PFSK-1 (cell line): ENCODE measurements at regions not wholly inside any gene's neighbourhood (a gene's known extent, or its start where the extent isn't known, plus 50 kb on each side); places are given as distances from the start of the nearest gene placed in this dataset.

Source experiments
- REST ChIP-seq, 2 experiments: IDR thresholded peaks; 2 replicates each; pipeline versions ENCODE4 v1.6.1 to v1.8.0; 2011 to 2012; ENCODE audit warnings: low read depth in 2 of 2, low read length in 2 of 2, control low read depth in 1 of 2, inconsistent platforms in 1 of 2, mild to moderate bottlenecking in 1 of 2, moderate library complexity in 1 of 2; ENCODE audit not compliant: insufficient read depth in 1 of 2
- SIN3A ChIP-seq: IDR thresholded peaks from 2 replicates; pipeline ENCODE4 v1.6.1; 2012; ENCODE audit warnings: mild to moderate bottlenecking, low read length, moderate library complexity, borderline replicate concordance; ENCODE audit not compliant: insufficient read depth

- no peak for TF ChIP-seq SIN3A
- TF ChIP-seq REST (IDR thresholded peaks at IDR 0.05; ENCODE audit: insufficient read depth in 1 of 2, low read depth in 2 of 2, low read length in 2 of 2) = no peak
These were observed 600.5 kb upstream of the TENM4 start for GRCh38 chr11:80041136-80042000.
